ENCODE measurements at regions not wholly inside any gene's neighbourhood (a gene's known extent, or its start where the extent isn't known, plus 50 kb on each side); places are given as distances from the start of the nearest gene placed in this dataset.

- no peak for DNase-seq
Observed at GRCh38 chr1:208552928-208553327, 308.7 kb upstream of the PLXNA2 start.

GRCh38 chr1:208556461-208556860, 312.3 kb upstream of the PLXNA2 start:
- no peak for DNase-seq

- DNase-seq, result no peak
Observed at GRCh38 chr1:208557046-208557722, 313.0 kb upstream of the PLXNA2 start.

- DNase-seq, result no peak
Observed at GRCh38 chr1:208557723-208558094, 313.5 kb upstream of the PLXNA2 start.

GRCh38 chr1:208559597-208560329, 315.6 kb upstream of the PLXNA2 start:
- no peak for DNase-seq

- DNase-seq, result no peak
Observed at GRCh38 chr1:208562151-208562960, 318.2 kb upstream of the PLXNA2 start.

- DNase-seq, result no peak
Observed at GRCh38 chr1:208564466-208564865, 320.3 kb upstream of the PLXNA2 start.

GRCh38 chr1:208565756-208566440, 321.7 kb upstream of the PLXNA2 start:
- no peak for DNase-seq

GRCh38 chr1:208569181-208569580, 325.0 kb upstream of the PLXNA2 start:
- no peak for DNase-seq

- no peak for DNase-seq
Observed at GRCh38 chr1:208570362-208570761, 326.2 kb upstream of the PLXNA2 start.

GRCh38 chr1:208576425-208576824, 332.2 kb upstream of the PLXNA2 start:
- no peak for DNase-seq

GRCh38 chr1:208577381-208577905, 333.3 kb upstream of the PLXNA2 start:
- no peak for DNase-seq

GRCh38 chr1:208581209-208581608, 337.0 kb upstream of the PLXNA2 start:
- no peak for DNase-seq

GRCh38 chr1:208581667-208582066, 337.5 kb upstream of the PLXNA2 start:
- no peak for DNase-seq

- DNase-seq, result no peak
Observed at GRCh38 chr1:208584167-208584755, 340.1 kb upstream of the PLXNA2 start.

- no peak for DNase-seq
Observed at GRCh38 chr1:208587110-208587509, 342.9 kb upstream of the PLXNA2 start.

- DNase-seq, result no peak
Observed at GRCh38 chr1:208593306-208594006, 349.3 kb upstream of the PLXNA2 start.

GRCh38 chr1:208595236-208595635, 351.1 kb upstream of the PLXNA2 start:
- no peak for DNase-seq

- DNase-seq, result no peak
Observed at GRCh38 chr1:208595745-208596144, 351.6 kb upstream of the PLXNA2 start.

GRCh38 chr1:208597571-208597970, 353.4 kb upstream of the PLXNA2 start:
- no peak for DNase-seq

- no peak for DNase-seq
Observed at GRCh38 chr1:208598021-208598420, 353.8 kb upstream of the PLXNA2 start.

- DNase-seq, result no peak
Observed at GRCh38 chr1:208599063-208599462, 354.9 kb upstream of the PLXNA2 start.

Data from MV-4-11 (cell line).